ENCODE measurements at regions not wholly inside any gene's neighbourhood (a gene's known extent, or its start where the extent isn't known, plus 50 kb on each side); places are given as distances from the start of the nearest gene placed in this dataset.

- DNase-seq, result no peak
These were observed 231.5 kb downstream of the C6orf118 start for GRCh38 chr6:165077876-165078275.

GRCh38 chr6:165071906-165072305, 237.5 kb downstream of the C6orf118 start:
- DNase-seq, result no peak

DNA sequence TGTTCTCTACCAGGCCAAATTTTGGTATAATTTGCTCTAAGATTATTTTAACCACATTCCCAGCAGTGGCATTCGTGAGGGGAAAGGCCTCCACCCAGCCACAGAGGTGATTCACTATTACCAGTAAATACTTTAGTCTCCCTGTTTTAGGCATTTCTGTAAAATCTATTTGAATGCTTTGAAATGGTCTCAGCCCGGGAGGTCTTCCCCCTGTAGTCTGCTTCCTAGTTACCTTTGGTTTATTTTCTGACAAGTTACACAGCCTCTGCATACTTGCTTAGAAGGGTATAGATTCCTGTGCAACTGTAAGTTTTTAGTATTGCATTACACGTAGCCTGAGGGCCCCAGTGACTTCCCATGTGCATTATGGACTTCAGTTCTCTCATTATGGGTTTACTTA, 248.7 kb downstream of the C6orf118 start:
- DNase-seq, result no peak

DNA sequence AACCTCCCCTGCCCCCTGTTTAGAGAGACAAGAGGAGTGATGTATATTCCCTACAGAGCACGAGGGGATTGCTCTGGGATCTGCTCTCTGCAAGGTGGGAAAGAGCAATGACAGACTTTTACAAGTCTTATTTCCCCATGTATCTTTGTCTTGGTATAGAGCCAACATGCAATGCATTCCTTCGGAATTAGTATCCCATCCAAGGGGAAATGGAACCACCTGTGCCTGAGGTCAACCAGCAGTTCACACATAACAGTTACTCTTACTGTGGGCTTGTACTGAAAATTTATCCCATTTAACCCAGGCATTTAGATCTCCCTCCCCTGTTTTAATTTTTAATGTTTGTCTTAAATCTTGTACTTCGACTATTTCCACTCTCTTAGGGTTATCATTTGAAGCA, 250.4 kb downstream of the C6orf118 start:
- no peak for DNase-seq

- no peak for DNase-seq
These were observed 253.1 kb downstream of the C6orf118 start for GRCh38 chr6:165056292-165056691.

- no peak for DNase-seq
These were observed 254.2 kb downstream of the C6orf118 start for GRCh38 chr6:165055231-165055630.

DNA sequence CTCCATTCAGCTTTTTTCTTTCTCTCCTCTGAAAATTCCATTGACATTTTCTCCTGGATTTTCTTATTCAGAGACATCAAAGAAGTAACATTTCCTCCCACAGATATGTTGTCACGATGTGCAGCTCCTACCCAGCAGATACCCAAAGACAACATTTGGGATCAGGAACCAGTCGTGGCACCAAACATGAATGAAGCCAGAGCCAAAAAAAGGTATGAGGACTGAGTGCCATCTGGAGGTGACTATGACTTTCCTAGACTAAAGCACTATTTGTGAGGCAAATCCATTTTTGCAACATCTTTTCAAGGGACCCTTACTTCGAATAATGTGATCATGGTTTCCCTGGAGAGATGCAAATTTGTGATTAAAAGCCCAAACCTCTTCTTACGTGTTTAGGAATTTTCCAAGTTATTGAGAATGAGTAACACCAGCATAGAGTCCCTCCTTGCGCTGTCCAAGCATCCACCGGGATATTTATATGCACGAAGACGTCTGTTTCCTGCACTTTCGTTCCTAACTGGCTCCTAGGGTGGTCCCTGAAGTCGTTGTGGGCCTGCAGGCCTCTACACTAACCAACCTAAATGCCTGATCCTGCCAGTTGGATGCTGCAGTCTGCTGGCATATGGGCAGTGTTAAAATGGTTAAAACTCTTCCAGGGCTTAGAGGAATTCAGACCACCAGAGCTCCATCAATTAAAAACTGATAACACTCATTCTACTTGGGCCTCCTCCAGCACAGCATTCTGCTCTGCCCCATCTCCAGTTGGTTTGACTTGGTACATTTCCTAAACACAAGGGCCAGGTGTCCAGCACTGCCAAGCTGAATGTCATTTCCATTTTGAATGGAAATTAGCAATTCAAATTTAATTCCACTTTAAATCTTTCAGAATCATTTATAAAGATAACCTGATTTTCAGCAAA, 256.6 kb downstream of the C6orf118 start:
- DNase-seq, result no peak

- DNase-seq, result no peak
These were observed 260.0 kb downstream of the C6orf118 start for GRCh38 chr6:165049362-165049761.

- DNase-seq, result no peak
These were observed 261.5 kb downstream of the C6orf118 start for GRCh38 chr6:165047952-165048351.

GRCh38 chr6:165045631-165046030, 263.8 kb downstream of the C6orf118 start:
- no peak for DNase-seq

- DNase-seq, result no peak
These were observed 266.5 kb downstream of the C6orf118 start for GRCh38 chr6:165042912-165043311.

- DNase-seq, result no peak
These were observed 269.0 kb downstream of the C6orf118 start for GRCh38 chr6:165040440-165040839.

DNA sequence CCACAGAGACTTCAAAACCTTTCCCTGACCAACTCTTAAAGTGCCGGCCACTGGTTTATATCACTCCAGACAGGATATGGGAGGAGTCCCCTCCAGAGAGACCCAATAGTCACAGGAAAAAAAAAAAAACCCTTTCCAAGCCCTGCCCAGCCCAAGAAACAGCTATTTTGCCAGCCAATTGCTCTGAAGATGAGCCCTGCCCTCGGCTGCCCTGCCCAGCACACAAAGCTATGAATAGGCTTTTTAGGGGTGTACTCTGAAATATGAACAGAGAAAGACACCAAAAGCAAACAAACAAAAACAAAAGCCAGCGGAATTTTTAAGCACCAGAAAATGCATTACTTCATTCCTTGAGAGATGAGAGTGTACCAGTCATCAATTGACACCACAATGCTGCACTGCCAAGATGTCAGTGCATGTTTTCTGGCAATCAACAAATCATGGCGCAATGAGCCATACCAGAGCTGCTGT, 275.1 kb downstream of the C6orf118 start:
- no peak for DNase-seq

GRCh38 chr6:165031502-165031901, 277.9 kb downstream of the C6orf118 start:
- no peak for DNase-seq

DNA sequence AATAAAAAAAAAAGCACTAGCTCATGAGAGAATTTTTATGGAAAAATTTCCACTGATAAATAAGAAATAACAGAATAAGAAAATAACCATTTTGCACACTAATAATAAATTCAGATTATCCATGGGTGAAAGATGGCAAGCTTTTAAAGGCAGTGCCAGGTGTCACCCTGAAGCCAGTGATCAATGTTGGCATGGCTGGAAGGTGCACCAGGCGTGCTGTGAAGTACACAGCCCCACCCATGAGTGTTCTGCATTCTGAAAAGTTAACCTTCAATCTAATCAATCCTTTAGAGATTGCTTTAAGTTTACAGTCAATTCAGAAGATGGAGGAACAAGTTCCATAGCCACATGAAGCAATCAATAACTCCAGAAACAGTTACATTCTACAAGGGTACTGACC, 284.4 kb downstream of the C6orf118 start:
- DNase-seq, result no peak

DNA sequence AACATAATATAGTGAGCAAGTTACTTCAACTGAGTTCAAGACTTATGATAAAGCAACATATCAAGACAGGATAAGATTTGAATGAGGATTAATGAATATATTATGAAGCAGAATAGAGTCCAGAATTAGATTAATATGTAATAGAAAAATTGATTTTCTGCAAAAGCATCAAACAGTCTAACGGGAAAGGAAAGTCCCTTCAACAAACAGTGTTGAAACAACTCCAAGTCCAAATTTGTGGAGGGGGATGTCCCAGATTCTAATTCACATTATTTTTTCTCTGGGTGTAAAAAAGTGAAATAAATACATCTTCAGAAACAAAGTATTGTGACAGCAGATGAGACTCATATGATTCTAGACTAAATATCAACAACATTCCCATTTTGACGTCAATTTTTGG, 289.7 kb downstream of the C6orf118 start:
- no peak for DNase-seq

DNA sequence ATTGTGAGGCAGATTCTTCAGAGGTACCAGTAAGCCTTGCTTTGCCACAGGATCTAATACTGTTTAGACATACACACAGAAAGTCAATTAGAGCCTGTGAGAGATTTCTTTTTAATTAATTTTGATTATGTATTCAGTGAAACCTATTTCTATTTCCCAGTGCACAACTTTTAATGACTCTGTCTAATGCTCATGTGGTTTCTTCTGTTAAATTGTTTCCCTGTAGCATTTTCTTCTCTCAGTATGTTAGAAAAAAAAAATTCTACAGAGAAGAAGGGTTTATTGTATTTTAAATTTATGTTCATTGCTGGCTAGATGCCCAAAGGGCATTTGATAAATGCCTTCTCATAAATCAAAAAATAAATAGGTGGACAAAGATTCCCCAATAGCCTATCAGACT, 293.7 kb downstream of the C6orf118 start:
- DNase-seq, result no peak

DNA sequence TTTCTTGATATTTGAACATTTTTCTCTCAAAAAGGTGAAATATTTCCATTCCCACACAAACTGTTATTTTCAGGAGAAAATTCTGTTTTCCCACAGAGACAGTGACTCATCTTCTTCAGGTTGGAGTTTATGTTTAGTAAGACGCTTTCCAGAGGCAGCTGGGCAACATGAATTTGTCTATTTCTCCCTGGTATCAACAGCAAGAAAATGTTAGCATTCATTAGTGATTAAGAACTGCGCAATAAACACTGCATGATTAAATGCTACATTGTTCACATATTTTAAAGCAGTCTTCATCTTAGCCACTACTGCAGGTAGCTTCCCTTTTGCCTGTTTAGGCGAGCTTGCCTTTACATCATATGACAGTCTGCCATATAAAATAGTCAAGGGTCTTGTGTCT, 295.7 kb downstream of the C6orf118 start:
- DNase-seq, result no peak

DNA sequence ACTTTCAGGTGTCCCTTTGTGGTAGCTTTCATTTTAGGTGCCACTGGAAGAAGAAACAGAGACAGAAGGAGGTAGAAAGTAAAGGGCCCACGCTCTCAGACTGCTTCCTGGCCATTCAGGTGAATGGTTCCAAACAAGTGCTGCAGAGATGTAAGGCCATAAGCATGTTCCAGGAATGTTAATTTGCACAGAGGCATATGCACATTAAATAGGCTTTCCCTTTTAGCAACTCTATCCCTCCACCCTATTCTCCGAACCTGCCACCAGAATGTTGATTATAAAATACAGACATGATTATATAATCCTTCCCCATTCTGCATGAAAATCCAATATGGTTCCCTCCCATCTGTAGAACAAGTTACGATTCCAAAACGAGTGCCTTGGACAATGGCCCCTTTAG, 297.2 kb downstream of the C6orf118 start:
- DNase-seq, result no peak

GRCh38 chr6:165010556-165011535, 298.6 kb downstream of the C6orf118 start:
- DNase-seq, result no peak

DNA sequence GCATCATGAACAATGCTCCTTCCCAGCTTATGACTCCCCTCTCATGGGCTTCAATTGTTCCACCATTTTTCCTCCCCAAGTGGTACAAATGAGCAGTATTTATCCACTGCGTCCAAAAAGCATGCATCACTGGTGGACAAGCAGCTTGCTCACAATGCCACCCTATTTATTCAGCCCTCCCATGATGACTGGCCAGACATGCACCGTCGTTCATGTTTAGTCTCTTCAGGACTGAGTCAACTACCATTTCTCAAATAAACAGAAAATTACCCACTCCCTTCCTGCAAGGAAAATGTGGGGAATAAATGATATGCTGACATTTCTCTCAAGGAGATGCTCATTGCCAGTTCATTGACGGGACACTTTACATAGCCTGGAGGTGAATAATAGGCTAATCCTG, 300.4 kb downstream of the C6orf118 start:
- no peak for DNase-seq

DNA sequence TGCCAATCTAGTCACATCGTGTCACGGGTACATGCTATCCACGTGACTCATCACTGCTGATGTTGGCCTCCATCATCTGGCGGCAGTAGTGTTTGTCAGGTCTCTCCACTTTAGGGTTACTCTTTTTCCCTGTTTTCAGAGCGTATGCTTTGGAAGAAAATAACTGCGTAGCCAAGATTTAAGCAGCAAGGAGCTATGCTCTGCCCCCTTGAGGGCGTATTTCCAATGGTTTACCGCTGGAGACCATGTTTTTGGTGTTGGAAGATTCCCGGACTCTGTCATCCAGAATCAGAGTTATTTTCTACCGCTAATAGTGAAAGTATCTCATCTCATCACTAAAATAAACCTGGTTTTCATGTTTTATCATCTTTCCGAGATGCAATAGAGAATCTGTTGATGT, 306.5 kb downstream of the C6orf118 start:
- DNase-seq, result no peak

DNA sequence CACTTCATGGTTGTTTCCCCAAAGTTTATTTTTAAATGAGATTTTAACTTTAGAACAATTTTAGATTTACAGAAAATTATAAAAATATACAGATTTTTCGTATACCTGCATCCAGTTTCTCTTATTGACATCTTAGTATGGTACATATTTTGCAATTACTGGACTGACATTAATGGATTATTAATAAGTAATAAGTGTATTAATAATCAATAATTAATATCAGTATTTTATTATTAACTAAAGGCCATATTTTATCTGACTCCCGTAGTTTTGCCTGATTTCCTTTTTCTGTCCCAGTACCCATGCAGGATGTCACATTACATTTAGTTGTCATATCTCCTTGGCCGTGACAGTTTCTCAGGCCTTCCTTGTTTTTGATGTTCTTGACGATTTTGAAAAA, 307.0 kb downstream of the C6orf118 start:
- no peak for DNase-seq
